ENCODE measurements at regions not wholly inside any gene's neighbourhood (a gene's known extent, or its start where the extent isn't known, plus 50 kb on each side); places are given as distances from the start of the nearest gene placed in this dataset.

- TF ChIP-seq ESRRA (IDR thresholded peaks at IDR 0.05; ENCODE audit: borderline replicate concordance, low read length): no peak
- no peak for TF ChIP-seq CTCF (IDR thresholded peaks at IDR 0.05)
- TF ChIP-seq HOXA7 (CRISPR knock-in tag; IDR thresholded peaks at IDR 0.05): no peak
- no peak for TF ChIP-seq NR3C1 (IDR thresholded peaks at IDR 0.05)
- TF ChIP-seq POLR2A (IDR thresholded peaks at IDR 0.05; ENCODE audit: low read length): no peak
- no peak for TF ChIP-seq NFE2L2 (conservative IDR thresholded peaks at IDR 0.05; ENCODE audit: low read length)
- no peak for TF ChIP-seq EP300 (IDR thresholded peaks at IDR 0.05)
- TF ChIP-seq RFX5 (IDR thresholded peaks at IDR 0.05): no peak
- no peak for TF ChIP-seq CHD2 (IDR thresholded peaks at IDR 0.05; ENCODE audit: low read length, partially characterized antibody)
Observed at GRCh38 chr10:8591640-8592039, 537.2 kb downstream of the GATA3 start.
